AG09309 (cell line): ENCODE measurements at regions not wholly inside any gene's neighbourhood (a gene's known extent, or its start where the extent isn't known, plus 50 kb on each side); places are given as distances from the start of the nearest gene placed in this dataset.
A peak's percentile ranks its signal among the peaks of the same experiment; 100 is the strongest.

ENCODE experiments used
- DNase-seq: peaks from one replicate; pipeline ENCODE4 v3.0.0-alpha.2; 2010; ENCODE audit warnings: low read depth
- H3K4me3 ChIP-seq: 2 replicates; pipeline ENCODE4 v1.5.1; 2011; ENCODE audit warnings: mild to moderate bottlenecking, low read depth, low read length, moderate library complexity; ENCODE audit not compliant: control insufficient read depth
- CTCF ChIP-seq: IDR thresholded peaks from 2 replicates; pipeline ENCODE4 v1.5.1; 2011; ENCODE audit warnings: mild to moderate bottlenecking, low read depth, low read length, inconsistent platforms; ENCODE audit not compliant: insufficient read depth, control insufficient read depth; ENCODE audit errors: missing control alignments

GRCh38 chr15:35838424-35839111, 292.6 kb upstream of the DPH6 start:
- no peak for DNase-seq
- H3K4me3 ChIP-seq: no peak overlapping the region
- no peak for TF ChIP-seq CTCF

- no peak for TF ChIP-seq CTCF
- no peak for DNase-seq
- H3K4me3 ChIP-seq: no peak overlapping the region
Observed at GRCh38 chr15:35842631-35843030, 296.7 kb upstream of the DPH6 start.

DNA sequence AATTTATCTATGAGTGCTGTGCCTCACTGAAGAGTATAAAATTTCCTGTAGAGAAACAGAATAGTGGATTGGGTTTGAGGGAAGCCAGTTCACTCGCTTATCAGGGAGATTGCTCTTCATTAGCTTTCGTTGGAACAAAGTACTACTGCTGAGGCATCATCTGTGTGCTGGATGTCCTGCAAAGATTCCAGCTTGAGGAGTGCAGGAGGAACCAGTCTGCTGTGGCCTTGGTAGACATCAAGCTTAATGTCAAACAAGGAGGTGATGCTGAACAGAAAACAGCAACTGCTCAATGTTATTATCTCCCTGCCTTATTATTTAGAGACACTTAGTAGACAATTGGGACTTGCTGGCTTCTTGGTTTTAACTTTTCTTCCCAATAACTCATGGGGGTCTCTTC, 297.5 kb upstream of the DPH6 start:
- TF ChIP-seq CTCF: no peak
- H3K4me3 ChIP-seq: no peak overlapping the region
- no peak for DNase-seq

GRCh38 chr15:35850284-35850683, 304.3 kb upstream of the DPH6 start:
- DNase-seq: no peak
- H3K4me3 ChIP-seq: no peak overlapping the region
- TF ChIP-seq CTCF: no peak

DNA sequence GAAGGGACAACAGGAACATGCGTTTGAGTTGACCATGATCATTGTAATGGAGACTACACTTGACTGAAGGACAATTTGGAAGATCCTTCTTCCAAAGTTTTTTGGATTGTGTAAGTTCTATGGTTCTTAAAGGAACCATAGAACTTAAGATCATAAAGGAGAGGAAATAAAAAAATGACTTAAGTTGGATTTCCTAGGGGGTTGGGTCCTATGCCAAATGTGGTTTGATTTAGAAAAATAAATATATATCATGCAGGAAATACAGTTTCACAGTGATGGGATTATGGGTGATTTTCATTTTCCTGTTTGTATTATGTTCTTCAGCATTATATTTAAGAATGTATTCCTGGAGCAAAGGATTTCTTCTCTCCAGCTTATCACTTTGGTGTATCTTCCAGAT, 305.5 kb upstream of the DPH6 start:
- TF ChIP-seq CTCF: no peak
- DNase-seq: no peak
- H3K4me3 ChIP-seq: no peak overlapping the region

DNA sequence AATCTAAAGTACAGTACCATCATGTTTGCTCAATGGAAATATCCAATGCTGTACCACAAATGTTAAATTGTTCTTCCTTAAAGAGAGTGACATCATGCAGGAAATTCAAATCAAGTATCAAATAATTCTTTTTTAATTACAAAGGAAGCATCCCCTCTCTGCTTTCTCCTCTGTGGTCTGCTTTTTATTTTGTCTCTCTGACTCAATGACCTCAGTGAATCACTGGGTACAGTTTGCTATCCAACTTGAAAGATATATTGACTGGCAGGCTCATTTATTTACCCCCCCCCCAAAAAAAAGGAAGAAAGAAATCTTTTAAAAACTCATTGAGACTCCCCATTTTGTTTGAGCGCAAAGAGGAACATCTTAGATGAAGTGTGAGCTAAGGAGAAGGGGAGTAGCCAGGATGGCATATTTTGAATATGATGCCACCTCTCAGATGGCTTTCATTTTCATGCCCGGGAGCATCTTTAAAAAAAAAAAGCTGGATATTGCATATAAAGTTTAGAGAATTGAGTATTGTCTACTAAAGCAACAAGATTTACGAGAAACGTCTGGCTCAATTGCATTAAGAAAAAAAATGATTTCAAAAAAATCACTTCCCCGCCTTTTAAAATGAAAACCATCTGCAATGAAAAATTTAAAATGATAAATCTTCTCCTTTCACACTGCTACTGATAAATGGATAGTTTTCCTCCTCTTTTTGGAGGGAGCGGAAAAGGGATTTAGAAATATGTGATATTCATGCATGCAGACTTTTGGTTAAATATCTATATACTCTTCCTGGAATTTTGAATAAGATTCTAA, 307.1 kb upstream of the DPH6 start:
- H3K4me3 ChIP-seq: no peak overlapping the region
- no peak for TF ChIP-seq CTCF
- DNase-seq: peak; percentile 7
